GM12892 (cell line): ENCODE measurements at regions not wholly inside any gene's neighbourhood (a gene's known extent, or its start where the extent isn't known, plus 50 kb on each side); places are given as distances from the start of the nearest gene placed in this dataset.

Experiments used
- POLR2A ChIP-seq: IDR thresholded peaks from 2 replicates; pipeline ENCODE4 v1.6.1; 2011; ENCODE audit warnings: low read depth, low read length, control low read depth
- POLR2AphosphoS5 ChIP-seq: IDR thresholded peaks from 2 replicates; pipeline ENCODE4 v1.6.1; 2011; ENCODE audit warnings: low read depth, low read length, control low read depth
- TAF1 ChIP-seq: IDR thresholded peaks from 2 replicates; pipeline ENCODE4 v1.6.1; 2011; ENCODE audit warnings: low read depth, mild to moderate bottlenecking, control low read depth, low read length, borderline replicate concordance

DNA sequence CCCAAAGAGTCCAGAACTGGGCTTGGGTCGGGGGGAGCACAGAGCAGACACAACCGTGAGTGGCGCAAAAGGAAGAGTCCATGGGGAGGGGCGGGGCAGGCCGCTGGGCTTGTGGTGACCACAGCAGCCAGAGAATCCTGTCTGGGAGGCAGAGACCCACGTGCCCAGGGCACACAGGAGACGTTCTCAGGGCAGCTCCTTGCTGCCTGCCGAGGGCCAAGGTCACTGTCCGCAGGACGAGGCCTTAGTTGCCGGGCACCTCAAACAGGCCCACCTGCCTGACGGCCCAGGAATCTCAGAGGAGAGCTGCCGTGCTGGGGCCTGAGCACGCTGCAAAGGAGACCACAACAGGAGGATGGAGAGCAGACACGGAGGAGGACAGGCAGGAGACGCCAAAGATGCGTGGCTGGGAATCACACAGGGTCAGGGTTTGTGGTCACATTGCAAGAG lies 87.8 kb downstream of the MYEOV start:
- no peak for TF ChIP-seq POLR2A
- no peak for TF ChIP-seq TAF1
- TF ChIP-seq POLR2AphosphoS5 = no peak
